ENCODE measurements at regions not wholly inside any gene's neighbourhood (a gene's known extent, or its start where the extent isn't known, plus 50 kb on each side); places are given as distances from the start of the nearest gene placed in this dataset.
"Not testable (repeated sequence)": the region's sequence is repeated elsewhere in the genome, so short reads cannot be mapped to it uniquely, and the experiment has no call there.

DNA sequence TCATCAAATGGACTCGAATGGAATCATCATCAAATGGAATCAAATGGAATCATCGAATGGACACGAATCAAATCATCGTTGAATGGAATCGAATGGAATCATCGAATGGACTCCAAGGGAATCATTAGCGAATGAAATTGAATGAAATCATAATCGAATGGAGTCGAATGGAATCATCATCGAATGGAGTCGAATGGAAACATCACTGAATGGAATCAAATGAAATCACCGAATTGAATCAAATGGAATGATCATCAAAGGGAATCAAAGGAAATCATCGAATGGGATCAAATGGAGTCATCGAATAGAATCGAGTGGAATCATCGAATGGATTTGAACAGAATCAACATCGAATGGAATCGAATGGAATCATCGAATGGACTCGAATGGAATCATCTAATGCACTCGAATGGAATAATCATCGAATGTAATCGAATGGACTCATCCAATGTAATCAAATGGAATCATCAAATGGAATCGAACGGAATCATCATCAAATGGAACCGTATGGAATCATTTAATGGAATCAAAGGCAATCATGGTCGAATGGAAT, 232.2 kb downstream of the SHCBP1 start:
- TF ChIP-seq, protein P1, sequence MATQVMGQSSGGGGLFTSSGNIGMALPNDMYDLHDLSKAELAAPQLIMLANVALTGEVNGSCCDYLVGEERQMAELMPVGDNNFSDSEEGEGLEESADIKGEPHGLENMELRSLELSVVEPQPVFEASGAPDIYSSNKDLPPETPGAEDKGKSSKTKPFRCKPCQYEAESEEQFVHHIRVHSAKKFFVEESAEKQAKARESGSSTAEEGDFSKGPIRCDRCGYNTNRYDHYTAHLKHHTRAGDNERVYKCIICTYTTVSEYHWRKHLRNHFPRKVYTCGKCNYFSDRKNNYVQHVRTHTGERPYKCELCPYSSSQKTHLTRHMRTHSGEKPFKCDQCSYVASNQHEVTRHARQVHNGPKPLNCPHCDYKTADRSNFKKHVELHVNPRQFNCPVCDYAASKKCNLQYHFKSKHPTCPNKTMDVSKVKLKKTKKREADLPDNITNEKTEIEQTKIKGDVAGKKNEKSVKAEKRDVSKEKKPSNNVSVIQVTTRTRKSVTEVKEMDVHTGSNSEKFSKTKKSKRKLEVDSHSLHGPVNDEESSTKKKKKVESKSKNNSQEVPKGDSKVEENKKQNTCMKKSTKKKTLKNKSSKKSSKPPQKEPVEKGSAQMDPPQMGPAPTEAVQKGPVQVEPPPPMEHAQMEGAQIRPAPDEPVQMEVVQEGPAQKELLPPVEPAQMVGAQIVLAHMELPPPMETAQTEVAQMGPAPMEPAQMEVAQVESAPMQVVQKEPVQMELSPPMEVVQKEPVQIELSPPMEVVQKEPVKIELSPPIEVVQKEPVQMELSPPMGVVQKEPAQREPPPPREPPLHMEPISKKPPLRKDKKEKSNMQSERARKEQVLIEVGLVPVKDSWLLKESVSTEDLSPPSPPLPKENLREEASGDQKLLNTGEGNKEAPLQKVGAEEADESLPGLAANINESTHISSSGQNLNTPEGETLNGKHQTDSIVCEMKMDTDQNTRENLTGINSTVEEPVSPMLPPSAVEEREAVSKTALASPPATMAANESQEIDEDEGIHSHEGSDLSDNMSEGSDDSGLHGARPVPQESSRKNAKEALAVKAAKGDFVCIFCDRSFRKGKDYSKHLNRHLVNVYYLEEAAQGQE (tag by site-specific recombination; IDR thresholded peaks at IDR 0.05), result not testable (repeated sequence)
- TF ChIP-seq ZEB2 (tag by site-specific recombination; IDR thresholded peaks at IDR 0.05); ZNF791 (tag by site-specific recombination; IDR thresholded peaks at IDR 0.05); ZNF707 (tag by site-specific recombination; IDR thresholded peaks at IDR 0.05); ZNF350 (tag by site-specific recombination; IDR thresholded peaks at IDR 0.05); OVOL3 (tag by site-specific recombination; IDR thresholded peaks at IDR 0.05); ZNF223 (tag by site-specific recombination; IDR thresholded peaks at IDR 0.05); ZBTB7A (tag by site-specific recombination; IDR thresholded peaks at IDR 0.05; ENCODE audit: low read depth); REPIN1 (tag by site-specific recombination; IDR thresholded peaks at IDR 0.05; ENCODE audit: low read depth); ZNF292 (tag by site-specific recombination; IDR thresholded peaks at IDR 0.05; ENCODE audit: borderline replicate concordance, low read depth): not testable (repeated sequence)
- TF ChIP-seq, protein P2, sequence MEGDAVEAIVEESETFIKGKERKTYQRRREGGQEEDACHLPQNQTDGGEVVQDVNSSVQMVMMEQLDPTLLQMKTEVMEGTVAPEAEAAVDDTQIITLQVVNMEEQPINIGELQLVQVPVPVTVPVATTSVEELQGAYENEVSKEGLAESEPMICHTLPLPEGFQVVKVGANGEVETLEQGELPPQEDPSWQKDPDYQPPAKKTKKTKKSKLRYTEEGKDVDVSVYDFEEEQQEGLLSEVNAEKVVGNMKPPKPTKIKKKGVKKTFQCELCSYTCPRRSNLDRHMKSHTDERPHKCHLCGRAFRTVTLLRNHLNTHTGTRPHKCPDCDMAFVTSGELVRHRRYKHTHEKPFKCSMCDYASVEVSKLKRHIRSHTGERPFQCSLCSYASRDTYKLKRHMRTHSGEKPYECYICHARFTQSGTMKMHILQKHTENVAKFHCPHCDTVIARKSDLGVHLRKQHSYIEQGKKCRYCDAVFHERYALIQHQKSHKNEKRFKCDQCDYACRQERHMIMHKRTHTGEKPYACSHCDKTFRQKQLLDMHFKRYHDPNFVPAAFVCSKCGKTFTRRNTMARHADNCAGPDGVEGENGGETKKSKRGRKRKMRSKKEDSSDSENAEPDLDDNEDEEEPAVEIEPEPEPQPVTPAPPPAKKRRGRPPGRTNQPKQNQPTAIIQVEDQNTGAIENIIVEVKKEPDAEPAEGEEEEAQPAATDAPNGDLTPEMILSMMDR (tag by site-specific recombination; IDR thresholded peaks at IDR 0.05), result not testable (repeated sequence)

Data from HEK293 (cell line).